ENCODE measurements at regions not wholly inside any gene's neighbourhood (a gene's known extent, or its start where the extent isn't known, plus 50 kb on each side); places are given as distances from the start of the nearest gene placed in this dataset.
"Not testable (repeated sequence)": the region's sequence is repeated elsewhere in the genome, so short reads cannot be mapped to it uniquely, and the experiment has no call there.

DNA sequence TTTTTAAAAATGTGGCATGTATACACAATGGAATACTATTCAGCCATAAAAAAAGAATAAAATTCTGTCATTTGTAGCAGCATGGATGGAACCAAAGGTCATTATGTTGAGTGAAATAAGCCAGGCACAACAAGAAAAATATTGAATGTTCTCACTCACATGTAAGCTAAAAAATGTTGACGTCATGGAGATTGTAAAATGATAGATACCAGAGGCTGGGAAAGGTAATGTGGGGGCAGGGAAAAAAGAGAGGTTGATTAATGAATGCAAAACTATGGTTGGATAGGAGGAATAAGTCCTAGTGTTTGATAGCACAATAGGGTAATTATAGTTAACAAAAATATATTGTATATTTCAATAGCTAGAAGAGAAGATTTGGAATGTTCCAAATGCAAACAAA is 89.1 kb upstream of the SLC35F3 start:
- TF ChIP-seq, protein P1, sequence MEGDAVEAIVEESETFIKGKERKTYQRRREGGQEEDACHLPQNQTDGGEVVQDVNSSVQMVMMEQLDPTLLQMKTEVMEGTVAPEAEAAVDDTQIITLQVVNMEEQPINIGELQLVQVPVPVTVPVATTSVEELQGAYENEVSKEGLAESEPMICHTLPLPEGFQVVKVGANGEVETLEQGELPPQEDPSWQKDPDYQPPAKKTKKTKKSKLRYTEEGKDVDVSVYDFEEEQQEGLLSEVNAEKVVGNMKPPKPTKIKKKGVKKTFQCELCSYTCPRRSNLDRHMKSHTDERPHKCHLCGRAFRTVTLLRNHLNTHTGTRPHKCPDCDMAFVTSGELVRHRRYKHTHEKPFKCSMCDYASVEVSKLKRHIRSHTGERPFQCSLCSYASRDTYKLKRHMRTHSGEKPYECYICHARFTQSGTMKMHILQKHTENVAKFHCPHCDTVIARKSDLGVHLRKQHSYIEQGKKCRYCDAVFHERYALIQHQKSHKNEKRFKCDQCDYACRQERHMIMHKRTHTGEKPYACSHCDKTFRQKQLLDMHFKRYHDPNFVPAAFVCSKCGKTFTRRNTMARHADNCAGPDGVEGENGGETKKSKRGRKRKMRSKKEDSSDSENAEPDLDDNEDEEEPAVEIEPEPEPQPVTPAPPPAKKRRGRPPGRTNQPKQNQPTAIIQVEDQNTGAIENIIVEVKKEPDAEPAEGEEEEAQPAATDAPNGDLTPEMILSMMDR (IDR thresholded peaks at IDR 0.05): no peak
- Mint-ChIP-seq H3K4me1 (no peaks in the 10 kb centered on the region), H3K27ac (no peak overlapping the region), H3K27me3 (no peaks in the 10 kb centered on the region), H3K9me3 (no peaks in the 10 kb centered on the region), H3K36me3 (ENCODE audit: low read depth) (no peaks in the 10 kb centered on the region), H3K4me3 (no peak overlapping the region)
- ATAC-seq (ENCODE audit: low read depth): no peak
- intact Hi-C loops (cut with micrococcal nuclease): no loop called here
- no peak for DNase-seq
- POLR2A ChIA-PET: no interaction called here
- CTCF ChIA-PET: no interaction called here

DNA sequence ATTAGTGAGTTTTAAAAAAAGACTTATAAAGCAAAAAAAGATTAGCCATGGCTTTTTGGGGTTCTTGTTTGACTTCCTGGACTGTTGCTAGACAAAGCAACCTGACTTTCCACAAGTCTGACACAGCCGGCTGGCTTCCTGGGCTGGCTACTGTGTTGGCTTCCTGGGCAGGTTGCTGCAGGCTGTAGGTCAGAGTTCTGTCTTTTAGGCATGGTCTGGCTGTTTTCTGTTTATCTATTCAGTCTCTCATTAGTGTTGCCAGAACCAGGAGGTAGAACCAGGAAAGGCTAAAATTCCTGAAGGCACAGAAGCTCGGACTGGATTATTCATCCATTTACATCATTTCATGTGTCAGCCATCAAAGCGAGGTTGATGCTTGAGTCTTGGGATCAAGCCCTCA is 88.6 kb upstream of the SLC35F3 start:
- no peaks in the 10 kb centered on the region for H3K9me3 Mint-ChIP-seq
- intact Hi-C loops (cut with micrococcal nuclease): no loop called here

DNA sequence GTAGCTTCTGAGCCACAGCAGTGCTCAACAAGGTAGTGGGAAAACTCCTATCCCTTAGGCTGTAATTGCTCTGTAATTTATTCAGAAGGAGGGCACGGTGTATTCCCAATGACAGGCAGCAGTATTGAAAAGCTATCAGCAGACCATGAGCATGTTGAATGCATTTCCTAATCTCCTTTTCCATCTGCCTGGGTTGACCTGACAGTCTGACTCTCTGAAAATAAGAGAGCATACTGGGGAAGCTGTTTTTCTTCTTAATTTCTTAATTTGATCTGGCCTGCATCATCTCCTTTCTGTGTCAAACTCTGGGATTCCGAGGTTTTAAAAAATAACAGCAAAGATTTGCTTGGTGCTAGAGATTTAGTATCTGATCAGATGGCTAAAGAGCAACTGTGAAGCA is 88.1 kb upstream of the SLC35F3 start:
- Mint-ChIP-seq H3K4me3 (no peak overlapping the region), H3K27ac (no peak overlapping the region), H3K36me3 (ENCODE audit: low read depth) (no peaks in the 10 kb centered on the region), H3K27me3 (no peaks in the 10 kb centered on the region), H3K4me1 (no peaks in the 10 kb centered on the region), H3K9me3 (no peaks in the 10 kb centered on the region)
- ATAC-seq (ENCODE audit: low read depth): no peak
- no peak for DNase-seq
- CTCF ChIA-PET: no interaction called here
- intact Hi-C loops (cut with micrococcal nuclease): no loop called here
- TF ChIP-seq, protein P1 (IDR thresholded peaks at IDR 0.05): no peak
- POLR2A ChIA-PET: no interaction called here

More for the DNA sequence above, 88.6 kb upstream of the SLC35F3 start:
- TF ChIP-seq, protein P1 (IDR thresholded peaks at IDR 0.05): no peak
- ATAC-seq (ENCODE audit: low read depth) (no peak), DNase-seq (no peak)
- Mint-ChIP-seq H3K27me3 (no peaks in the 10 kb centered on the region), H3K27ac (no peak overlapping the region), H3K4me3 (no peak overlapping the region), H3K36me3 (ENCODE audit: low read depth) (no peaks in the 10 kb centered on the region), H3K4me1 (no peaks in the 10 kb centered on the region)
- CTCF ChIA-PET: no interaction called here
- POLR2A ChIA-PET: no interaction called here

DNA sequence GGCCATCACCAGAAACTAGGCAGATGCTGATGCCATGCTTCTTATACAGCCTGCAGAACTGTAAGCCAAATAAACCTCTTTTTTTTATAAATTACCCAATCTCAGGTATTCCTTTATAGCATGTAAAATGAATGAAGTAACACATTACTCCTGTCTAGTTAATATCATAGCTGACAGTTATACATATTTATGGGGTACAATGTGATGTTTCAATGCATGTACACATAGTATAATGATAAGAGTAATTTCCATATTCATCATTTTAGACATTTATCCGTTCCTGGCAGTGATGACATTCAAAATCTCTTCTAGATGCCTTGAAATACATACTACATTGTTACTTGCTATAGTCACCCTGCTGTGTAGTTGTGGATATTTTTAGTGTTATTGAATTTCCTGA is 85.4 kb upstream of the SLC35F3 start:
- Mint-ChIP-seq H3K4me3 (no peak overlapping the region), H3K9me3 (no peaks in the 10 kb centered on the region), H3K36me3 (ENCODE audit: low read depth) (no peaks in the 10 kb centered on the region), H3K4me1 (no peaks in the 10 kb centered on the region), H3K27ac (no peak overlapping the region), H3K27me3 (no peaks in the 10 kb centered on the region)
- CTCF ChIA-PET: no interaction called here
- ATAC-seq (ENCODE audit: low read depth) (no peak), DNase-seq (no peak)
- POLR2A ChIA-PET: no interaction called here
- TF ChIP-seq, protein P1 (IDR thresholded peaks at IDR 0.05): no peak
- intact Hi-C loops (cut with micrococcal nuclease): no loop called here

DNA sequence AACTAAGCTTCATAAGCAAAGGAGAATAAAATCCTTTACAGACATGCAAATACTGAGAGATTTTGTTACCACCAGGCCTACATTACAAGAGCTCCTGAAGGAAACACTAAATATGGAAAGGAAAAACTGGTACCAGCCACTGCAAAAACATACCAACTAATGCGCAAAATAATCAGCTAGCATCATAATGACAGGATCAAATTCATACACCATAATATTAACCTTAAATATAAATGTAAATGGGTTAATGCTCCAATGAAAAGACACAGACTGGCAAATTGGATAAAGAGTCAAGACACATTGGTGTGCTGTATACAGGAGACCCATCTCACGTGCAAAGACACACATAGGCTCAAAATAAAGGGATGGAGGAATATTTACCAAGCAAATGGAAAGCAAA is 80.3 kb upstream of the SLC35F3 start:
- DNase-seq; intact Hi-C loops (cut with micrococcal nuclease): not testable (repeated sequence)

DNA sequence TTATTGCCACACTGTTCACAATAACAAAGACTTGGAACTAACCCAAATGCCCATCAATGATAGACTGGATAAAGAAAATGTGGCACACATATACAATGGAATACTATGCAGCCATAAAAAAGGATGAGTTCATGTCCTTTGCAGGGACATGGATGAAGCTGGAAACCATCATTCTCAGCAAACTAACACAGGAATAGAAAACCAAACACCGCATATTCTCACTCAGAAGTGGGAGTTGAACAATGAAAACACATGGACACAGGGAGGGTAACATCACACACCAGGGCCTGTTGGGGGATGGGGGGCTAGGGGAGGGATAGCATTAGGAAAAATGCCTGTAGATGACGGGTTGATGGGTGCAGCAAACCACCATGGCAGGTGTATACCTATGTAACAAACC is 76.5 kb upstream of the SLC35F3 start:
- CTCF ChIA-PET; POLR2A ChIA-PET; H3K27me3 Mint-ChIP-seq; H3K27ac Mint-ChIP-seq; H3K4me3 Mint-ChIP-seq; ATAC-seq (ENCODE audit: low read depth); DNase-seq; H3K4me1 Mint-ChIP-seq; H3K36me3 Mint-ChIP-seq (ENCODE audit: low read depth); intact Hi-C loops (cut with micrococcal nuclease): not testable (repeated sequence)
- peaks cover 24% of the 10 kb centered on the region for H3K9me3 Mint-ChIP-seq

More for the DNA sequence above, 80.3 kb upstream of the SLC35F3 start:
- H3K4me3 Mint-ChIP-seq; CTCF ChIA-PET; H3K4me1 Mint-ChIP-seq; ATAC-seq (ENCODE audit: low read depth); H3K27me3 Mint-ChIP-seq; H3K36me3 Mint-ChIP-seq (ENCODE audit: low read depth); POLR2A ChIA-PET; H3K27ac Mint-ChIP-seq: not testable (repeated sequence)
- peaks cover 16% of the 10 kb centered on the region for H3K9me3 Mint-ChIP-seq

Data from activated B cell treated with CpG ODN at 0.5 μM for 24 hours (primary cell).